HG03095 (cell line): ENCODE measurements at regions not wholly inside any gene's neighbourhood (a gene's known extent, or its start where the extent isn't known, plus 50 kb on each side); places are given as distances from the start of the nearest gene placed in this dataset.

ENCODE experiments used
- ATAC-seq: cut with Tn5 transposase; IDR thresholded peaks from one replicate; pipeline ENCODE4 v1.9.1; 2021; ENCODE audit warnings: moderate library complexity; ENCODE audit not compliant: unreplicated experiment

- no peak for ATAC-seq
Observed at GRCh38 chr2:176704282-176704858, 435.1 kb downstream of the MTX2 start.

- no peak for ATAC-seq
Observed at GRCh38 chr2:176709149-176709951, 440.1 kb downstream of the MTX2 start.

GRCh38 chr2:176709991-176710390 lies 440.7 kb downstream of the MTX2 start:
- ATAC-seq: no peak

GRCh38 chr2:176710657-176711186 lies 441.5 kb downstream of the MTX2 start:
- no peak for ATAC-seq

GRCh38 chr2:176725873-176726645 lies 456.8 kb downstream of the MTX2 start:
- ATAC-seq: no peak

DNA sequence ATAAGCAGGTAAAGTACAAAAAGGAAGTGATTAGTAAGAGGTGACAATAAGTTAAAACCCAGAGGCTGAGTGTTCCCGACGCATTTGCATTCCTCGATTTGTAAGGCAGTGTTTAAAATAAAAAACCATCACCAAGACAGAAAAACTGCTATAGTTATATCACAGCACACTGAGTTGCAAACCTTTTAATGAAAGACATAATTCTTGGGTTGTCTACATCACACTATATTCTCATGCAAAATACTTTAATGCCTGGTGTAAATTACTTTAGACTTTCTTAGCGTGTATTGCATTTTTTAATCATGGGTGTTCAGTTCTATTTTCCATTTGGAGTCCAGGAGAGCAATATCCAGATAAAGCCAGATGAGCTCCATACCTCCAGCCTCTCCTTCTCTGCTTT lies 458.5 kb downstream of the MTX2 start:
- no peak for ATAC-seq

DNA sequence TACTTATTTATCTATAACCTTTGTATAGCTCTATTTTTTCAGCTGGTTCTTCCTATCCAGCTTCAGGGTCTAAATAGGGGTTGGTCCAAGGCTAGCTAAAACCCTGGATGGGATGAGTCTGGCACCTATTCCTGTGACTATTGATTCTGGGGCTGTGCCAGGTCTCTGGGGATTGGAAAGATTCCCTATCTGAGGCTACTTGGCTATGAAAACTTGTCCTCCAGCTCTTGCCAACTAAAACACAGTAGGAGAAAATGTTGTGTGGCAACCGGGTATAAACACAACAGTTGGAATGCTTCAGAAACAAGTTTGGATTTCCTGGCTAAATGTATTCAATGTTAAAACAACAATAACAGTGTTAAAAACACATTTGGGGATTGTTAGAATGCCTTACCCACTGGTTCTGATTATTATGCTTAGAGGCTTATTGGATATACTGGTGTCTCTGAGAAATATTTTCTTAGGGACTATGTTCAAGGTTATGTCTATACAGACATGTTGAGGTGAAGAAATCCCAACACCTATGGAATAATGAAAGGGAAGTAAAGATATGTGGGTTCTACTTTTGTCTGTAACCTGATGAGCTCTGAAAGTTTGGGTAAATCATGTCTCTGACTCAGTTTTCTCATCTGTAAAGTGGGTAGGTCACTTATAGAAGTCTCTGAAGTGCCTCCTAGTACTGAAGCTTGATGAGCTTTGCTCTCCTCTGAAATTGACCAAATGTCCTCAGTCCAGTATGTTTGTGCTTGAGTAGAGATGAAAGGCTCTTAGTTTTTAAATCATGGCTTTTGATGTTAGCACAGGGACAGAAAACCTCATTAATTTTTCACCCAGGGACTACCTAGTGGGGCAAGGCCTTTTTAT lies 460.7 kb downstream of the MTX2 start:
- no peak for ATAC-seq

GRCh38 chr2:176732780-176733179 lies 463.5 kb downstream of the MTX2 start:
- ATAC-seq: no peak

DNA sequence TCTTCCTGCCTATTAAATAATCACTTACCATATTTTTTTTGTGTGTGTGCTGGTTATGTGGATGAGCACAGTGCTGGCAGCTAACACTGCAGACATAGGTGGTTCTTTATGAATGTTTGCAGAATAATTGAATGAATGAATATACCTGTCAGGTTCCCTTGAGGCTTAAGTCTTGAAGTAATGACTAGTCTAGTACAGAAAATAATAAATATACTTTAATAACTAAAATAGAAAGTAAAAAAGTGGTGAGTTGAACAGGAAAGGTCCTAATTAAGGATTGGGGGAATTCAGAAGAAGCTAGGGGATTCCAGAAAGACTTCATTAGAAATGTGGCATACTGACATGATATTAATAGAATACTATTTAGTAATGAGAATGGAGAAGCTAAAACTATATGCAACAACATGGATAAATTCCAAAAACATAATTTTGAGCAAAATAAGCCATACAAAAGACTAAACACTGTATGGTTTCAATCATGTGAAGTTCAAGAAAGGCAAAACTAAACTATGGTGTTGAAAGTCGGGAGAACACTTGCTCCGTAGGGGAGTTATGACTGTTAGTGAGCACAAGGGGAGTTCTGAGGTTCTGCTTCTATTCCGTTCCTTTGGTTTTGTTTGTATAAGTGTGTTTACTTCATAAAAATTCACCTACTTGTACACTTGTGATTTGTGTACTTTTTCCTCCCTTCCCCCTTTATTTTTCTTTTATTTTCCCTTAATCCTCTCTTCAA lies 464.6 kb downstream of the MTX2 start:
- no peak for ATAC-seq

- no peak for ATAC-seq
Observed at GRCh38 chr2:176734868-176735267, 465.6 kb downstream of the MTX2 start.

GRCh38 chr2:176742271-176742670 lies 470.3 kb upstream of the HNRNPA3 start:
- ATAC-seq: no peak

DNA sequence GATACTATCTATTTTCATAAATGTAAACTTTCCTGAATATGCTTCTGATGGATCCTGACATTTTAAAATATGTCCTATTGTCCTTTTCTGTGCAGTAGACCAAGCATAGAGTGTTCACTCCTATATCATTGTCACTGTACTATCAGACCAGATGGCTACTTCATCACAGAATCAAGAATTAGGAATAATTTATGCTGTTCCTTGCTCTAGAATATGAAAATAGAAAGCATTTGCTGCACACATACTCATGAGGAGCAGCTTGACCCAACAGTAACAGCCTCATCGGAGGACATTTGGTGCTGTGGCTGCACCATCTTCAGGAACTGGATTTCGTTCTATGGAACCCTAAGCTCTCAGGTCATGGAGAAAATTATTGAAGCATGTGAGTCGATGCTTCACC lies 468.9 kb upstream of the HNRNPA3 start:
- no peak for ATAC-seq

- ATAC-seq: no peak
Observed at GRCh38 chr2:176744146-176744545, 468.4 kb upstream of the HNRNPA3 start.

DNA sequence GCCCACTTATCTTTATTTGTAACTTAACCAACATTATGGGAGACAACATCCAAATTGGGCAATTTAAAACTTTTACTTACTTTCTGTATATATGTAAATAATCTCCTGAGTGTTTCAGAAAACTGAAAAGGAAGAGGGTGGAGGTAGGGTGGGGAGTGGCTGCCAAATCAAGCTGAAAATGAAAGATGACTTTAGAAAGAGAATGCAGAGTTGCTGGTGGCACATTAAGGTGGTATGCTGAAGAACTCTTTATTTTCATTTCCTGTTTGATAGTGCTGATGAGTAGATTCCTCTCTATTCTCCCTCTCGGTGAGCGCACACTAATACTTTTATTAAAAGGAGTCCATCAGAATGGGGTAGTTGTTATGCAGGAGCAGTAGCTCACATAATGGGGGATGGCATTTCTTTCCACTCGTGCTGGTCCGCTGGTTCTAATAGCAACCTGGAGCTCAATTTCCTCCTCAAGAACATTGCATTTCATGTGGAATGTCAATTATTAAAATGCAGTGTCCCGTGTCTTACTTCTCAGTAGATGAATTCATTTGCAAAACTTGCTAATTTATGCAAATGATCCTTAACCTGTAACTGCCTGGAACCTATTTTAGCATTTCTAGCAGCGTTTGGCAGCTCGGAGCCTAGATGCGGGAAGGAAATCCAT lies 466.9 kb upstream of the HNRNPA3 start:
- ATAC-seq: no peak

GRCh38 chr2:176746411-176746810 lies 466.2 kb upstream of the HNRNPA3 start:
- ATAC-seq: no peak

- ATAC-seq: no peak
Observed at GRCh38 chr2:176747506-176747905, 465.1 kb upstream of the HNRNPA3 start.

DNA sequence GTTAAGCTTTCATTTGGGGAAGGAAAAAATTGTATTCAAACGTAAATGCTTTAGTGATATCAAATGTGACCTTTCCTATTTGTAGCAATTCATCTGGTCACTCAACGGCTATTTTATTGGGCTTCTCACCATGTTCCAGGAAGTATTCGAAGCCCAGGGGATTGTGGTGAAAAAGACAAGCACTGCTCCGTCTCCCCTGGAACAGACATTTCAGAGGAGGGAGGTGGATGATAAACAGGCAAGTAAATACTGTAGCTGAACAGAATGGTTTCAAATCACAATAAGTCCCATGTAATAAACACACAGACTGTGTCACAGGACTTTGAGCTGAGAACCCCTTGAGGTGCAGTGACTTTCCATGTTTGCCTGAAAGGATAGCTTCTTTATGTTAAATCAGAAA lies 464.7 kb upstream of the HNRNPA3 start:
- no peak for ATAC-seq

DNA sequence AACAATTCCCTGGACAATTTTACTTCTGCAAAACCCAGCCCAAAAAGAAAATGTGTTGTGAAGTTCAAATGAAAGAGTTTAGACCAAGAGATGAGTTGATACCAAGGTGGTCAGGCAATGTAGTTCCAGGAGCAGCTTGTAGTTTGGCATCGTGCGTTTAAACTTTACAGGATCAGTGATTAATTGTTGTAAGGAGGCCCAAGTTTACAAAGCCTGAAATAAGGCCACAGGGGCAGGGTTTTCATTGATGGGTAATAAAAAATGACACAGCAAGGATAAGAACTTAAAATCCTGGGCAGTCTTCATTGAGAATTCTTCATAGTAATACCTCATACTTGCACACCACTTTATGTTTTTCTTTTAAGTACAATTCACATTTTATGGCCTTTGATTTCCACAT lies 463.9 kb upstream of the HNRNPA3 start:
- no peak for ATAC-seq
